Mammary epithelial cell (primary cell): ENCODE measurements at regions not wholly inside any gene's neighbourhood (a gene's known extent, or its start where the extent isn't known, plus 50 kb on each side); places are given as distances from the start of the nearest gene placed in this dataset.

Source experiments
- EZH2 ChIP-seq: IDR thresholded peaks from 2 replicates; pipeline ENCODE4 v1.6.1; 2012; ENCODE audit warnings: low read length, inconsistent platforms, borderline replicate concordance
- TF ChIP-seq, protein P1 (sequence below), 2 donors: IDR thresholded peaks in 1 of 2; conservative IDR thresholded peaks in 1 of 2; 2 replicates each; pipeline ENCODE4 v1.5.1; 2011 to 2012; ENCODE audit warnings: inconsistent platforms in 2 of 2, low read length in 2 of 2, mild to moderate bottlenecking in 2 of 2, control low read depth in 1 of 2, low read depth in 1 of 2; ENCODE audit not compliant: insufficient read depth in 1 of 2; ENCODE audit errors: extremely low read depth in 1 of 2

DNA sequence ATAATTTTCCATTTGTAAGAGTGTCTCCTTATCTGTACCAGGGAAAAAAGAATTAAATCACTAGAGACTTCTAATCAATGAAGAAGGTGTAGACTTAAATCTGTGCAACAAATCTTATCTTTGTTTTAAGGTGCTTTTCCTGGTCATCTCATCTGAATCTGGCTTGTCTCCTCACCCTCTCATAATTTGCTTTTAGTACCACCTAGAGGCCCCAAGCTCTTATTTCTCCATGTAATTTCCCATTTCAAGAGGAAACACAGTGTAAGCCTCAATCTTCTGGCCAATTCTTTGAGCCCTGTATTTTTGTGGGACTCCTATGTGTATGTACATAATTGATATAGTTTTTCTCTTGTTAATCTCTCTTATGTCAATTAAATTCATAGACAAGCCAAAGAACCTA lies 1975.3 kb upstream of the CDH6 start:
- TF ChIP-seq, protein P1, sequence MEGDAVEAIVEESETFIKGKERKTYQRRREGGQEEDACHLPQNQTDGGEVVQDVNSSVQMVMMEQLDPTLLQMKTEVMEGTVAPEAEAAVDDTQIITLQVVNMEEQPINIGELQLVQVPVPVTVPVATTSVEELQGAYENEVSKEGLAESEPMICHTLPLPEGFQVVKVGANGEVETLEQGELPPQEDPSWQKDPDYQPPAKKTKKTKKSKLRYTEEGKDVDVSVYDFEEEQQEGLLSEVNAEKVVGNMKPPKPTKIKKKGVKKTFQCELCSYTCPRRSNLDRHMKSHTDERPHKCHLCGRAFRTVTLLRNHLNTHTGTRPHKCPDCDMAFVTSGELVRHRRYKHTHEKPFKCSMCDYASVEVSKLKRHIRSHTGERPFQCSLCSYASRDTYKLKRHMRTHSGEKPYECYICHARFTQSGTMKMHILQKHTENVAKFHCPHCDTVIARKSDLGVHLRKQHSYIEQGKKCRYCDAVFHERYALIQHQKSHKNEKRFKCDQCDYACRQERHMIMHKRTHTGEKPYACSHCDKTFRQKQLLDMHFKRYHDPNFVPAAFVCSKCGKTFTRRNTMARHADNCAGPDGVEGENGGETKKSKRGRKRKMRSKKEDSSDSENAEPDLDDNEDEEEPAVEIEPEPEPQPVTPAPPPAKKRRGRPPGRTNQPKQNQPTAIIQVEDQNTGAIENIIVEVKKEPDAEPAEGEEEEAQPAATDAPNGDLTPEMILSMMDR (conservative IDR thresholded peaks at IDR 0.05 in 1 of 2, IDR thresholded peaks at IDR 0.05 in 1 of 2; ENCODE audit: extremely low read depth in 1 of 2, insufficient read depth in 1 of 2, low read depth in 1 of 2, low read length in 2 of 2): no peak
- no peak for TF ChIP-seq EZH2
